ENCODE measurements at regions not wholly inside any gene's neighbourhood (a gene's known extent, or its start where the extent isn't known, plus 50 kb on each side); places are given as distances from the start of the nearest gene placed in this dataset.

DNA sequence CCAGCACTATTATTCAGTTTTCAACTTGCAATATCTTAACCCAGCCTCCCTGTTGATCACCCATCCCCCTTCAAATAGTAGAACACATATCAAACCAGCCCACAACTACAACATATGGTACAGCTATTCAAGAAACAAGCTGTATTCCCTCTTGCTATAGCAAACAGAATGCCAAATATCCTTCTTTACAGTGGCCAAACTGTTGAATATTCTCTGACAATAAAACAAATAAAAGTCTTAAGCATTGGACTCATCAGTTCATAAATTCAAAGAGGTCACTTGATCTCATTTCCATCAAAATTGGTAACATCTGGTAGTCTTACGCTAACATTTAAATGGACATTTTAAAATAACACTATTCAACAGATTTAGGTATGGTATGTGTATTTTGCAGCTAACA is 350.8 kb downstream of the EFNA5 start:
- TF ChIP-seq POLR2AphosphoS5 (IDR thresholded peaks at IDR 0.05; ENCODE audit: low read depth, low read length) = no peak
- TF ChIP-seq, protein P1, sequence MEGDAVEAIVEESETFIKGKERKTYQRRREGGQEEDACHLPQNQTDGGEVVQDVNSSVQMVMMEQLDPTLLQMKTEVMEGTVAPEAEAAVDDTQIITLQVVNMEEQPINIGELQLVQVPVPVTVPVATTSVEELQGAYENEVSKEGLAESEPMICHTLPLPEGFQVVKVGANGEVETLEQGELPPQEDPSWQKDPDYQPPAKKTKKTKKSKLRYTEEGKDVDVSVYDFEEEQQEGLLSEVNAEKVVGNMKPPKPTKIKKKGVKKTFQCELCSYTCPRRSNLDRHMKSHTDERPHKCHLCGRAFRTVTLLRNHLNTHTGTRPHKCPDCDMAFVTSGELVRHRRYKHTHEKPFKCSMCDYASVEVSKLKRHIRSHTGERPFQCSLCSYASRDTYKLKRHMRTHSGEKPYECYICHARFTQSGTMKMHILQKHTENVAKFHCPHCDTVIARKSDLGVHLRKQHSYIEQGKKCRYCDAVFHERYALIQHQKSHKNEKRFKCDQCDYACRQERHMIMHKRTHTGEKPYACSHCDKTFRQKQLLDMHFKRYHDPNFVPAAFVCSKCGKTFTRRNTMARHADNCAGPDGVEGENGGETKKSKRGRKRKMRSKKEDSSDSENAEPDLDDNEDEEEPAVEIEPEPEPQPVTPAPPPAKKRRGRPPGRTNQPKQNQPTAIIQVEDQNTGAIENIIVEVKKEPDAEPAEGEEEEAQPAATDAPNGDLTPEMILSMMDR (IDR thresholded peaks at IDR 0.05 in 2 of 3, conservative IDR thresholded peaks at IDR 0.05 in 1 of 3; ENCODE audit: borderline replicate concordance in 1 of 3, insufficient read depth in 1 of 3, low read depth in 2 of 3, low read length in 2 of 3) = no peak
- TF ChIP-seq YY1 (IDR thresholded peaks at IDR 0.05; ENCODE audit: extremely low read depth, insufficient replicate concordance, low read depth, low read length) = no peak
- no peak for TF ChIP-seq POLR2A (IDR thresholded peaks at IDR 0.05; ENCODE audit: borderline replicate concordance, extremely low read depth, insufficient read depth, insufficient read length)
- no peak for TF ChIP-seq ZNF274 (IDR thresholded peaks at IDR 0.05; ENCODE audit: low read depth, low read length)

Measured in HCT116 (cell line).